ENCODE measurements at regions not wholly inside any gene's neighbourhood (a gene's known extent, or its start where the extent isn't known, plus 50 kb on each side); places are given as distances from the start of the nearest gene placed in this dataset.

GRCh38 chr10:1957057-1957456 is 219.7 kb upstream of the ADARB2 start:
- TF ChIP-seq EGR1 (IDR thresholded peaks at IDR 0.05; ENCODE audit: low read depth in 2 of 2) = no peak
- TF ChIP-seq, protein P1, sequence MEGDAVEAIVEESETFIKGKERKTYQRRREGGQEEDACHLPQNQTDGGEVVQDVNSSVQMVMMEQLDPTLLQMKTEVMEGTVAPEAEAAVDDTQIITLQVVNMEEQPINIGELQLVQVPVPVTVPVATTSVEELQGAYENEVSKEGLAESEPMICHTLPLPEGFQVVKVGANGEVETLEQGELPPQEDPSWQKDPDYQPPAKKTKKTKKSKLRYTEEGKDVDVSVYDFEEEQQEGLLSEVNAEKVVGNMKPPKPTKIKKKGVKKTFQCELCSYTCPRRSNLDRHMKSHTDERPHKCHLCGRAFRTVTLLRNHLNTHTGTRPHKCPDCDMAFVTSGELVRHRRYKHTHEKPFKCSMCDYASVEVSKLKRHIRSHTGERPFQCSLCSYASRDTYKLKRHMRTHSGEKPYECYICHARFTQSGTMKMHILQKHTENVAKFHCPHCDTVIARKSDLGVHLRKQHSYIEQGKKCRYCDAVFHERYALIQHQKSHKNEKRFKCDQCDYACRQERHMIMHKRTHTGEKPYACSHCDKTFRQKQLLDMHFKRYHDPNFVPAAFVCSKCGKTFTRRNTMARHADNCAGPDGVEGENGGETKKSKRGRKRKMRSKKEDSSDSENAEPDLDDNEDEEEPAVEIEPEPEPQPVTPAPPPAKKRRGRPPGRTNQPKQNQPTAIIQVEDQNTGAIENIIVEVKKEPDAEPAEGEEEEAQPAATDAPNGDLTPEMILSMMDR (IDR thresholded peaks at IDR 0.05; ENCODE audit: low read depth, low read length, missing input control) = no peak
- TF ChIP-seq FOXA1 (IDR thresholded peaks at IDR 0.05) = no peak
- TF ChIP-seq, protein P2, sequence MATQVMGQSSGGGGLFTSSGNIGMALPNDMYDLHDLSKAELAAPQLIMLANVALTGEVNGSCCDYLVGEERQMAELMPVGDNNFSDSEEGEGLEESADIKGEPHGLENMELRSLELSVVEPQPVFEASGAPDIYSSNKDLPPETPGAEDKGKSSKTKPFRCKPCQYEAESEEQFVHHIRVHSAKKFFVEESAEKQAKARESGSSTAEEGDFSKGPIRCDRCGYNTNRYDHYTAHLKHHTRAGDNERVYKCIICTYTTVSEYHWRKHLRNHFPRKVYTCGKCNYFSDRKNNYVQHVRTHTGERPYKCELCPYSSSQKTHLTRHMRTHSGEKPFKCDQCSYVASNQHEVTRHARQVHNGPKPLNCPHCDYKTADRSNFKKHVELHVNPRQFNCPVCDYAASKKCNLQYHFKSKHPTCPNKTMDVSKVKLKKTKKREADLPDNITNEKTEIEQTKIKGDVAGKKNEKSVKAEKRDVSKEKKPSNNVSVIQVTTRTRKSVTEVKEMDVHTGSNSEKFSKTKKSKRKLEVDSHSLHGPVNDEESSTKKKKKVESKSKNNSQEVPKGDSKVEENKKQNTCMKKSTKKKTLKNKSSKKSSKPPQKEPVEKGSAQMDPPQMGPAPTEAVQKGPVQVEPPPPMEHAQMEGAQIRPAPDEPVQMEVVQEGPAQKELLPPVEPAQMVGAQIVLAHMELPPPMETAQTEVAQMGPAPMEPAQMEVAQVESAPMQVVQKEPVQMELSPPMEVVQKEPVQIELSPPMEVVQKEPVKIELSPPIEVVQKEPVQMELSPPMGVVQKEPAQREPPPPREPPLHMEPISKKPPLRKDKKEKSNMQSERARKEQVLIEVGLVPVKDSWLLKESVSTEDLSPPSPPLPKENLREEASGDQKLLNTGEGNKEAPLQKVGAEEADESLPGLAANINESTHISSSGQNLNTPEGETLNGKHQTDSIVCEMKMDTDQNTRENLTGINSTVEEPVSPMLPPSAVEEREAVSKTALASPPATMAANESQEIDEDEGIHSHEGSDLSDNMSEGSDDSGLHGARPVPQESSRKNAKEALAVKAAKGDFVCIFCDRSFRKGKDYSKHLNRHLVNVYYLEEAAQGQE (IDR thresholded peaks at IDR 0.05) = no peak
- TF ChIP-seq YY1 (IDR thresholded peaks at IDR 0.05) = no peak
- TF ChIP-seq RXRA (IDR thresholded peaks at IDR 0.05) = no peak
- TF ChIP-seq GABPA (IDR thresholded peaks at IDR 0.05 in 1 of 2, conservative IDR thresholded peaks at IDR 0.05 in 1 of 2) = no peak
- TF ChIP-seq SP1 (IDR thresholded peaks at IDR 0.05) = no peak
- TF ChIP-seq HNF4G (IDR thresholded peaks at IDR 0.05) = no peak
- TF ChIP-seq MAX (IDR thresholded peaks at IDR 0.05) = no peak
- no peak for TF ChIP-seq RAD21 (IDR thresholded peaks at IDR 0.05)
- no peak for TF ChIP-seq NR2F2 (IDR thresholded peaks at IDR 0.05)
